OCI-LY3 (cell line): ENCODE measurements at regions not wholly inside any gene's neighbourhood (a gene's known extent, or its start where the extent isn't known, plus 50 kb on each side); places are given as distances from the start of the nearest gene placed in this dataset.
"Not testable (repeated sequence)": the region's sequence is repeated elsewhere in the genome, so short reads cannot be mapped to it uniquely, and the experiment has no call there.

Source experiments
- CTCF ChIP-seq: fragments of 200-600, 300-600 bp; sonication (generic); IDR thresholded peaks from 2 replicates; pipeline ENCODE4 v1.5.1; 2014; ENCODE audit warnings: antibody characterized with exemption, low read length, low read depth
- EZH2phosphoT487 ChIP-seq: fragments of 200-600 bp; shearing (Covaris generic); IDR thresholded peaks from 2 replicates; pipeline ENCODE4 v1.6.1; 2018; ENCODE audit warnings: antibody characterized with exemption, mixed run types, low read depth

GRCh38 chr10:46773178-46773896, 137.9 kb upstream of the PTPN20 start:
- not testable (repeated sequence) for TF ChIP-seq CTCF, EZH2phosphoT487
